IPS DF 19.7 (cell line): ENCODE measurements at regions not wholly inside any gene's neighbourhood (a gene's known extent, or its start where the extent isn't known, plus 50 kb on each side); places are given as distances from the start of the nearest gene placed in this dataset.

Source experiments
- DNase-seq: peaks from one replicate; pipeline ENCODE4 v3.0.0-alpha.2; 2013; ENCODE audit warnings: low read depth, low spot score

DNA sequence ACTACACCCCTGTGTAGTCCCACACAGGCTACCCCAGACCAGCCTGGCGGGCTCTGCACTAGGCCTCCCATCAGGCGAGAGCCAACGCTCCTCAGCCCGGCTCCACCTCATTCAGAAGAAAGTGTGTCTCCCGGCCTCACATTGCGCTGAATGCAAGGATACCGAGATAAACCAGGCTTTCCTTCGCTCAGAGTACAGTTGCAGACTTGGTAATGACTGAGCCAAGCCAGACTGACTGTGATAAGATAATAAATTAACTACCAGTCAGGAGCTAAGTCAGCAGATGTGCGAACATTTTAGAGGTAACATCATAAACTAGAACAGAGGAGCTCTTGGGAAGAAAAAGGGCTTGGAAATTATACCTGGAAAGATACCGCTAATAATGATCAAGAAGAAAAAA lies 397.6 kb downstream of the TRIML1 start:
- DNase-seq = no peak

DNA sequence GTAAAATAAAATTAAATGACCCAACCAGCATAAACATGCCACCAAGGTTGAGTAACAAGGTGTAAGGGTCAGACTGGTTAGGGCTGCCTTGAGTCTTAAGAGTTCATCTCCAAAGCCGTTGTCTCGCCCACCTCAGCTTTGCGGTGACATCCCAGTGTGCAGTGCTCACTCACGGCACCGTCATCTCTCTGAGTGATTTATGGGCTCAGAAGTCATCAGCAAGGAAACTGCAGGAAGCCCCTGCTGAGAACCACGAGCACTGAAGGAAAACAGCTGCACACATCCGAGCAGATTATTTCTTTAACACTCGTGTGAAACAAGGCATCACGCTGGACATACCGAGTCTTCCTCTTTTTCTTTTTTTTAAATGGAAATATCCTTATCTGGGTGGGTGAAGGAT lies 411.1 kb downstream of the TRIML1 start:
- no peak for DNase-seq

DNA sequence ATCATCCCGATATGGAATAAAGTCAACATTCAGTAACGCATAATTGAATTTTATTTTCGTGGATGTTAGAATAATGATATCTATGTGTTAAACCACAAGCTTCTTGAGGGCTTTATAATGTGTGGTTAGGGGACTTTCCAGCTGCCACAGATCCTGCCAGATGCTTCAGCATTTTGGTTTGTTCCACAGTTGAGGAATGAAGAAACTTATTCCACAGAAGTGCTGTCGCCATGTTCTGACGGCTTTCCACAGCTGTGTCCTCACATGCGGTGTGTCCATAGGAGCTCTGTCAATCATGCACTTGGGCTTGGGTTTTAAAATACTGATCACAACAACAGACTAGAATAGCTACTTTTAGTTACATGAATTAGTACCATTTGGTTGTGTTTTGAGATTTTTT lies 411.9 kb downstream of the TRIML1 start:
- no peak for DNase-seq

DNA sequence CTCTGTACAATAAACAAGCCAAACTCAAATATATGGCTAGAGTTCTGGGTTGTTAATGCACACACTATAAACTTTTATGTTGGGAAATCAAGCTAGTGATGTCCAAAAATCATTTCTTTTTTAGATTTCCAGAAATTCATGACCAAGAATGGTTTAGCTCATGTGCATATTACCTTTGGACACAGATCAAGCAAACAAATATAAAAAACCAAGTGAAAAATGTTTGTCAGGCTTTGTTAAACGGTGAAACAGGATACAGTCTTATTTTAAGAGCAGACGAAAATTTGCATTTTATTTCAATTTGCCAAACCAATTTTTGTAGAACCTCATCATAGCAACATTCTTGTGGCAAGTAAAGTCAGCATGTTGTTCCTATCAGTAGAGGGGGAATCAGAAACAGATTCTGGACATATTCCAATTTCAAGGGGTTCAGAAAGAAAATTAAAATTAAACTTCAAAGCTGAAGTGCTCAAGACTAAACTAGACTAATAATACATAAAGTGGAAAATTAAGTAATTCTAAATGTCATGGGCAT lies 413.6 kb downstream of the TRIML1 start:
- DNase-seq = no peak

DNA sequence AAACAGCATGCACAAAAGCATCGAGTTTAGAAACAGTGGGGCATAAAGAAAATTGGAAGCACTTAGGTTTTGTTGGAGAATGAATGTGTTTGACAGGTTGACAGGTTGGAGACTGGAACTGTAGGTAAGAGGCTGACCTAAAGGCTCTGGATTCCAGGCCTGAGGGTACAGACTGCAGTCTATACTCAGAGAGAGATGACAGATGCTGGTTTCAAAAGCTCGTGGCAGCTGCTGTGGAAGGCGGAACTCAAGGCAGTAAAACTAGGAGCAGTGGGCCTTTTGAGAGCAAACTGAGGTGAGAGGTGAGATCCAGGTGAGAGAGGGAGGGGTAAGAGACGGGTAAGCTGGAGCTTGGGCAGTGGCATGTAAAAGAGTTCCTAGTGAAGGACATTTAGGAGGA lies 415.2 kb downstream of the TRIML1 start:
- DNase-seq = no peak

DNA sequence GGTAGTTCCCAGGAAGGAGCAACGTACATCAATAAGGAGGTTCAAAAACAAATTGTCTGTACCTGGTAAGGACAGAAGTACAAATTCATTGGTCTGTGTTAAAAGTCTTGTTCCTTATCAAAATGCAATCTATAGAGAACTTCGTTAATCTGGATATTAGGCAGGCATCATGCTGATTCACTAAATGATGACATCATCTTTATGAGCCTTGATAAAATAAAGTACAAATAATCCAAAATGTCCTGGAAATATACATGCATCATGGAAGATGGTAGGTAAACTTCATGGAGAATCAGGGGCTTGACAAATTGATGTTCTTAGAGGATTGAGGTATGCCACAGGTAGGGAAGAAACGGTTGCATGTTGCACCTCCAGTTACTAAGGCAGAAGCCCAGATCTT lies 433.9 kb downstream of the TRIML1 start:
- no peak for DNase-seq

DNA sequence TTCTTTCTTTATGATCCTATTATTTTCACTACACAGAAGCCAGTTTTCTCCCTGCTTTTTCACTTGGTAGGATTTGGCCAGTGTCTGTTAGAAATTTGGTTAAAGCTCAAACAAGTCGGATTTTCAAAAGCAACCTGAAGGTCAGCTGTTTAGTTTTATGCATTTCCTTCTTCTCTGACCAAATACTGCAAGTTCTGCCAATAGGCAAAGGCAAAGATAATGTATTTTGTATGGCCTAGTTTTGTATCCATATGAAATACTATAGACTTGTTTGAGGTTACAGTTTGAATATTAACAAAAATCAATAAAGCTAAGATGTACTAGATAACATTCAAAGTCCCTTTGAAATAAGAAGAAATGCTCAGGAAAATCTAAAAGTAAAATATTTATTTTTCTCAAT lies 439.4 kb downstream of the TRIML1 start:
- no peak for DNase-seq

DNA sequence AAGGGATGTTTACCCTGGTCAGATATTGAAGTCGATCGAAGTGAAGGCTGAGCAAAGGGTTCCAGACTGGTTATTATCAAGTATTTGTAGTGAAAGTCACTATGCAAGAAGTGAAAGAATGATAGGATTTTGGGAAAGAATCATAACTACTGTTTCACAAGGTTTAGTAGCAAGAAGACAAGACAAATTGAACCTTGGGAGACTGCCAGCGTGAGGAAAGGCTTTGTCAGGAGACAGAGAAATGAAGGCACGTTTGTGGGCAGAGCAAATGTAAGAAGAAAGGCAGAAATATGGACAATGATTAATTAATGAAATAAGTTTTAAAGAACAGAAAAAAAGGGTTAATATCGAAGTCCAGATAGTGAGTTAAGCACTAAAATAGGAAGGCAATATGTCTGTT lies 456.8 kb downstream of the TRIML1 start:
- DNase-seq = no peak

DNA sequence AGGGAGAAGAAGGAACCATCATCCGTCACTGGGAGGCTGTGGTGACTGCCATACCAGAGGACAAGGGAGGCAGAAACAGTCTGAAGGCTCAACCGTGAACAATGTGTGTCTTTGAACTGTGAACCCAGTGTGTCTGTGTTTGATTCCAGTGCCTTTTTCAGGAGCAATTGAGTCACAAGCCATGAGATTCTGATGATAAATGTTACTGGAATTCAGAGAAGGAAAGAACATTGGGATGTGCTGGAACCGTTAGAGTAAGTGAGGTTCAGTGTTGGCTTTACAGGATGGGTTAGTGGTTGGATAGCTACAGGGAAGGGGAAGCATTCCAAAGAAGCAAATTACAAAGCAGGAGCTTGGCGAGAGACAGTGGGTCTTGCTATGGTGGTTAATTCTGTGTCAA lies 464.4 kb downstream of the TRIML1 start:
- DNase-seq = no peak

DNA sequence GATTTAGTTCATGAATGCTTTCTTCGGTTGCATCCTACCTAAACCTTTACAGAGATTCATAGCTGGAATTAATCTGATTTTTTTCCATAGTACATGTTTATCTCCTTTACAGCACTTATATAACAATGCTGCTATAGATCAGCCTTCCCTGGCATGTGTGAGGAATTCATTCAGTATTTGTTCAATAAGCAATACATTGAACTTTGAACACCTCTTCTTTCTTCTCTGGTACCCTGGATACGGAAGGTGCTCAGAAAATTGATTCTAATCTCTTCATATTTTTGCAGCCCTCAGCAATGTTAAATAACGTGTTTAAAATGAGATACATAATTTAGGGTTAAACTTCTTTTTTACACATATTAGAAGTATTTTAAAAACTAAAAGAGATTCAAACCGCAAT lies 467.4 kb downstream of the TRIML1 start:
- no peak for DNase-seq

DNA sequence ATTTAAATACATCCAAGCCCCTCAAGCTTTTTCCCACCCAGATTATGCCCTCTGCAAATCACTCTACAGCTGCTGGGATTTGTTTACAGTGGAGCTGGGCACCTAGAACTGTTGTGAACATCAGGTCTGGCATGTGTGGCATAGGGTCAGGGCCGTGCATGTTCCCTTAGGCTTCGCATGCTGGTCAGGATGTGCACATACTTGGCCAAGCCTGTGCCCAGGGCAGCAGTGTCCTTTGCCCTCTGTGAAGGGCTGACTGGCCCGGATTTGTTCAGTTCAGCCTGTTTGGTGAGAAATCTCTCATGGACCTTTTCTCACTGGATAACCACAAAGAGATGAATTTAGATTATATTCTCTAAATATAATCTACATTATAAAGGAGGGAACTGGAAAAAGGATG lies 471.9 kb downstream of the TRIML1 start:
- DNase-seq = no peak

DNA sequence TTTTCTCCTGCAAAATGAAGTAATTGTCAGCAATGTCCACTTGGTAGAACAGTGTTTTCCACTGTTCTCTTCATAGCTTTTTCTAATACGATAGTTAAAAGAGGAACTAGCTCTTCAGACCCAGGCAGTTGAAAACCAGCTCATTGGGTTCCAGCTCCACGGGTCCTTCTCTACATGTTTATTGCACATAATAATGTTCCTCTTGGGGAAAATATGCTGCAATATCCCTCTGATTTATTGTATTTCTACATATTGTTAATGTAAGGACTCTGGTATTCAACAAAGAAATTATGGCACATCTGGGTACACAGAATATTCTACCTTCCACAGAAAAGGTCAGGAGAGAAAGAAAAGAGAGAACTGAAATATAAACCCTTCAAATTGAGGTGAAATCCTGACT lies 473.4 kb downstream of the TRIML1 start:
- DNase-seq = no peak

DNA sequence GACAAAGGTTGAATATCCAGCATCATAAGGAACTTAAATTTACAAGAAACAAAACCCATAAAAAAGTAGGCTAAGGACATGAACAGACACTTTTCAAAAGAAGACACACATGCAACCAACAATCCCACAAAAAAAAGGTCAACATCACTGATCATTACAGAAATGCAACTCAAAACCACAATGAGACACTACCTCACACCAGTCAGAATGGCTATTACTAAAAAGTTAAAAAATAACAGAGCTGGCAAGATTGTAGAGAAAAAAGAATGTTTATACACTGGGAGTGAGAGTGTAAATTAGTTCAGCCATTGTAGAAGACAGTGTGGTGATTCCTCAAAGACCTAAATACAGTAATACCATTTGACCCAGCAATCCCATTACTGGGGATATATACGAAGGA lies 474.7 kb downstream of the TRIML1 start:
- DNase-seq = no peak

DNA sequence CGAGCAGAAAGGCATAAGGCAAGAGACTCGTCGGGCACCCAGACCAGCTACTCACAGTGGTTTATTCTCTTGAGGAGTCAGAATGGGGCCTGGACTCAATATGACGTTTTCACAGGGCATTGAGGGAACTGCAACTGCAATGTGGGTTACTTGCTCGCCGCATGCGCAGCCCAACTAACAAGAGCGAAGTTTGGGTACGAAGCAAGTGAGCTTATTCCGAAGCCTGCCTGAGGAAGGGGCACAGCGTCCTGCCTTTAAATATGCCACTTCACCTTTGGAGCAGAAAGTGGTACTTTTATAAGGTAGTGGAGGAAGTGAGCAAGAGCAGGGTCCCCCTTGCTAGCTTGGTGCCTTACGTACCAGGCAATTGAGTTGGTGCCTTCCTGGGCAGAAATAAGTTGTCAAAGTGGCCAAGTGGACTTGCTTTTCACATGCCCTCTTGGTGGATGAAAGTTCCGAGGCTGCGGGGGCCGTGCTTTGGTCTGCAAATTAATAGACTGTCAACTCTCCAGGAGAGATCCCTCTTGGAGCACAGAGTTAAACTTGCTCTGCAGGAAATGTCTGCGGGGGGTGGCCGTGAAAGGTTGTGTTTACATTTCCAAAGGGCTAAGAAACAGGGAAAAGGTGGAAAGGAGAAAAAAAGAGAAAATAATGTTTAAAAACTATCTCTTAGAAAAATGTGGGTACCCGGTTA lies 480.4 kb downstream of the TRIML1 start:
- no peak for DNase-seq

DNA sequence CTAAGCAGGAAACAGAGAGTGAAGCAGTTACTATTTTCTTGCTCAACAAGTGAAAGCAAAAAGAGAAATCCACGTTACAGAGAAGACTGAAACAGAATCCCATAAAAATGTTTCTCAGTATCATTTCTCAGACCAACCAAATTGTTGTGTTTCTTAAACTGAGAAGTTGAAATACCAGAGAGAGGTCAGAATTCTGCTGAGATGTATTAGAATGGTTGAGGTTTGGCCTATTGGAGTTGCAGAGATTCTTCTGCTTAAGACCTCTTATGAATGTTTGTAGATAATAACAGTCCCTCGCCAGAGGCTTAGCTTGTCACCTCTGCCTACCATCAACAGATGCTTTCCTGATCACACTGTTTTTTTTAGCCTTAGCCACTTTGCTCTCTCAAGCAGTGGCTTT lies 481.4 kb downstream of the TRIML1 start:
- no peak for DNase-seq

DNA sequence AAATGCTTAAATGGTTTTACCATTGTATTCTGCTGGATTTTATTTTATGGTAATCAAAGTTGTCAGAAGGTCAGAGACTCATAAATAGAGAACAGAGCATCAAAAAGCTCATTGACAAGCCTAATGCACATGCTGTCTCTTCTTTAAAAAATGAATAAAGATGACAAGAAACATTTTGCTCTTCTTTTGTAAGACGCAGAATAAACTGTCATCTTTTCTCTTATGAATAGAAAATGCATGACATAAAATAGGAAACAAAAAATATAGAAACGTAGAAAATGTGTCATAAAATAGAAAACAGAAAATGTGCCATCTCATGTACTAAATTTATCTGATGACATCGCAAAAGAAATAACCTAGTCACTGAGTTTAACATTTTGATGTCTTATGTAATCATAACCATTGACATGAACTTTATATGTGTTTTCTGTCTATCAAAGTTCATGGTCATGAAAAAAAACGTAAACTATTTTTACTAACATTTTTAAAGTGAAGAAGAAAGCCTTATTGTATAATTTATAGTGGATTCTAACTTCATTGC lies 484.1 kb downstream of the TRIML1 start:
- DNase-seq = no peak

DNA sequence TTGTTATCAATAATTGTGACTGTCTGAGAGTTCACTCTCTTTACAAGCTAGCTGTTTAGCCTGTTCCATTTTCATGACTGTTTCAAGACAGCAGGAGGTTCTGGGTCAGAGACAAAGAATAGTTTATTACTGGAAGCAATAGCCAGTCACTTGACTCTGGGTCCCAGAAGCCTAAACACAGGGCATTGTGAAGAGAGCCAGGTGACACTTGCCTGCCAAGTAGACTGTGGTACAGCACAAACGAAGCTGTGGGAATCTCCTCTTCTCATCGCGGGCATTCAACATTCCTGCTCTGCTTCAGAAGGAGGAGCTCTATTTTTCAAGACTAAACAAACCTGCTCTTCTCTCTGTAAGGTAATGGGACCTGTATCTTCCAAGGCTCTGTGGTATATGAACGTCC lies 485.1 kb downstream of the TRIML1 start:
- DNase-seq = no peak

DNA sequence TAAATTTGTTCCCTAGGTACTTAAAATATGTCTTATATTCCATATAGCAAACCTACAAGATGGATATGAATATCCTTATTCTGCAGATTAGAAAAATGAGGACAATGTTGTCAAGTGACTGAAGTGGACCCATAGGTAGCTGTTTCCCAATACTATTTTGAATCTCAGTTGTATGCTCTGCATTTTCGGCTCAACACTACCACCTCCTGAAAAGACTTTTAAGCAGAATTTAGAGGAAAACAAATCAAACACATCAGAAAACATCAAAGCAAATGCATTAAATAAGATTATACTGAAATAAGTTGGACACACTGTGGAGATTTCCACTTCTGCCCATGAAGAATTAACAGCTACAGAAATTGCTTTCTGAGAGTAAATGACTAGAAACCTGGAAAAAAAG lies 488.7 kb downstream of the TRIML1 start:
- no peak for DNase-seq

DNA sequence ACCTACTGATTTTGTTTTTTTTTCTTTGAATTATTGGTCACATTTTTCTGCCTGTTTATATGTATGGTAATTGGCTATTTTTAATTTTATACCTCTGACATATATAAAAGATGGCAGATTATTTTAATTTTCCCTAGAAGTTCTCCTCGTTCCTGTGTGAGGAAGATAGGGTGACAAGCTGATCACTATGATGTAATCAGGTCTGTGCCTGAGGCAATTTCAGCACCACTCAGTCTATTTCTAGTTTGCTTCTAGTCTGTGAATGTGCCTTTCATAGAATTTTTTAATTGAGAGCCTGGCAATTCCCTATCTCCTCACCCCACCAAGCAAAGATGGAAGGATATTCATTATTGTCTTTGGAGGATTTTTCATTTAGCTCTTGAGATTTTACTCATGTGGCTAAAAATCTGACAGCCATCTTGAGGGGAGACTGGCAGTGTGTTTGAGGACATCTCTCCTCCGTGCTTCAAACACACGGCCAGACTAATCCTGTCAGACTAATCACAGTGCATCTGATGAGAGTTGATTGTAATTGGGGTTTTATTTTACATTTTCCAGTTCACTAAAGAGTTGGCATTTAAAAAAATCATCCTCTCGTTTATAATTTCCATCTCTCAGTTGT lies 500.3 kb downstream of the TRIML1 start:
- DNase-seq = no peak

DNA sequence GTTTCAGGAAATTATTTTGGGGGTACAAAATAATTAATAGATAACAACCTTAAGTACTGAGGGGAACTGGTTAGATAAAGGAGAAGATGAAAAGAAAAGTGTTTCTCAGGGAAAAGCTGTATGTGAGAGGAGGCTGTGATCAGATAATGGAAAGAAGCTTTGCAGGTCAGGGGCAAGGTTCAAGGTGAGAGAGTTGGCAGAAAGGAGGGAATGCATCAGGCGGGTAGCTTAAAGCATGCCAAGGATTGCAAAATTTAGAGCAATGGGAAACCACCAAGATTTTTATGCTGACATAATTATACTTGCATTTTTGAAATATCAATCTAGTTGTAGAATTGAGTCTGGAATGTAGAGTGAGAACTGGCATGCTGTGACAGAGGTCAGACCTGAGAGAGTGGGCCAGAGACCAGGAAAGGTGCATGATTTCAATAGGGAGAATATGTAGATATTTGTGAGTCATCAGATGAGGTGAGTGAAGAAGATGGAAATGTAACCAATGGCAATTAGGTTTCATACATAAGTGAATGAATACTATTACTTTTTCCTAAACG lies 508.7 kb downstream of the TRIML1 start:
- DNase-seq = no peak

DNA sequence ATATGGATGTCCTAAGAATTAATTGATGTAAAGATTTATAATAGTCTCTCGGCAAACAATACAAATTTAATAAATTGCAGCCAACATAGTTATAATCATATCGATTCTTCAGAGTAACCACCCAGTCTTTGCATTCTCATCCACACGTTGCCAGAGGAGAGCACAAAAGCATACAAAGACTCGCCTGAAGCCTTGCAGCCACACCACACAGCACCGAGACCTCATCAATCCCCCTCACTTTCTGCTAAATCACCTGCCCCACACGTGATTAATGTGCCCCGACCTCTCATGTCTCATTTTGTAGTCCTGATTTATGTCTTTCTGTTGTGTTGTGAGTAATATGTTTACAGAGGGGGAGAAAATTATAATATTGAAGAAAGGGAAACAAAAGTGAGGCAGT lies 510.4 kb downstream of the TRIML1 start:
- DNase-seq = no peak

DNA sequence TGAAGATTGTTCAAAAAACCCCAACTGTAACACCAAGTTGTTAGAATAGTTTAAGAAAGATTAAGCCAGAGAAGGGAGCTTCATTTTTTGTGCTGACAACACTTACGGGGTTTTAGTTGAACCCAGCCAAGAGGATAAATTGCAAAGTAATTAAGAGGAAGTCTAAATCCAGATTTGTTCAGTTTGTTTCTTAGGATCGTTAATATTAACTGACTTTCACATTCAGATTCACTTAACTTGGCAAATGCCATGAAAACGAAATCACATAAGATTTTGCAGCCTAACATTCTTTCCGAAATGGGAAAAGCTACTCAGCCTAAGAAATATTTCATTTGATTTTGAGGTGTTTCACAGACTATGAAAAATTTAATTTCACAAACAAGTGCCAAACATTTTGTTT lies 511.3 kb downstream of the TRIML1 start:
- DNase-seq = no peak

DNA sequence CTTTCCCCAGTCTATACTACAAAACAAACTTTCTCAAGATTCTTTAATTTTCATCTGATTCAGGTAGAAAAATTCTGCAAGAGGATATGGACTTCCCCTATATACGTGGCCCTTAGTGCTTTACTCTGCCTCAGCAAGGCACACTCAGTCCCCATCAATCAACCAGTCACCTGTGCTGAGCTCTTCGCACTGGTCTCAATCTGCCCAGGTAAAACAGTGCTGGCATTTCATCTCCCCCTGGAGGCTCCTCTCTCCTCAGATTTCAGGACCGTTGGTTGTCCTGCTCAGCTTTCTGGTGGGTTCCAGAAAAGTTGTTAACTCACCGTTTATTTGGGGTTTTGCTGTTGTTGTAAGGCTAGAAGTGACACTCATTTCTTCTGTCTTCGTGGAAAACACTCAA lies 518.1 kb downstream of the TRIML1 start:
- DNase-seq = no peak
